Activated T-cell treated with anti-CD3 and anti-CD28 coated beads, Interleukin-2, amount 50 U/mL, for 72 hours (primary cell): ENCODE measurements at regions not wholly inside any gene's neighbourhood (a gene's known extent, or its start where the extent isn't known, plus 50 kb on each side); places are given as distances from the start of the nearest gene placed in this dataset.

Source experiments
- ATAC-seq, 2 donors: fragments of 150-1000 bp; cut with Tn5 transposase; replicated peaks in 1 of 2; 2 replicates each; pipeline ENCODE4 v1.10.0; 2021; ENCODE audit warnings: moderate library complexity in 2 of 2, mild to moderate bottlenecking in 1 of 2
- DNase-seq, 2 donors: peaks; one replicate each; pipeline ENCODE4 v3.0.0; 2021 to 2022; ENCODE audit warnings: mixed read lengths in 1 of 2
- H3K27ac Mint-ChIP-seq: one replicate; pipeline ENCODE4 v1.8.0; 2022; ENCODE audit warnings: mild to moderate bottlenecking, moderate library complexity, mixed read lengths
- H3K27me3 Mint-ChIP-seq: one replicate; pipeline ENCODE4 v1.8.0; 2022; ENCODE audit warnings: low read depth, mixed read lengths
- H3K36me3 Mint-ChIP-seq, 2 donors: one replicate each; pipeline ENCODE4 v1.8.0; 2022; ENCODE audit warnings: mixed read lengths in 2 of 2, mild to moderate bottlenecking in 1 of 2; ENCODE audit not compliant: insufficient read depth in 2 of 2
- H3K4me1 Mint-ChIP-seq: one replicate; pipeline ENCODE4 v1.8.0; 2022; ENCODE audit warnings: low read depth, mixed read lengths
- H3K4me3 Mint-ChIP-seq, 2 donors: one replicate each; pipeline ENCODE4 v1.8.0; 2022; ENCODE audit warnings: mild to moderate bottlenecking in 2 of 2, mixed read lengths in 2 of 2, moderate library complexity in 2 of 2
- H3K9me3 Mint-ChIP-seq, 2 donors: one replicate each; pipeline ENCODE4 v1.8.0; 2022; ENCODE audit warnings: mixed read lengths in 2 of 2

GRCh38 chr2:17413036-17413435 is 105.2 kb downstream of the RAD51AP2 start:
- Mint-ChIP-seq H3K4me3 (no peak overlapping the region), H3K9me3 (peaks cover 5 to 16% of the 10 kb centered on the region in 2 donors), H3K27me3 (no peaks in the 10 kb centered on the region), H3K27ac (no peak overlapping the region), H3K4me1 (no peaks in the 10 kb centered on the region), H3K36me3 (no peaks in the 10 kb centered on the region)
- ATAC-seq, result no peak
- DNase-seq, result no peak

- Mint-ChIP-seq H3K9me3 (peaks cover 6 to 7% of the 10 kb centered on the region in 2 donors), H3K4me3 (no peak overlapping the region), H3K27me3 (no peaks in the 10 kb centered on the region), H3K27ac (no peak overlapping the region), H3K4me1 (no peaks in the 10 kb centered on the region), H3K36me3 (no peaks in the 10 kb centered on the region)
- no peak for DNase-seq
- no peak for ATAC-seq
Observed at GRCh38 chr2:17401096-17401495, 117.1 kb downstream of the RAD51AP2 start.

- no peaks in the 10 kb centered on the region for H3K36me3 Mint-ChIP-seq
- no peak for DNase-seq
- no peak for ATAC-seq
- H3K4me1 Mint-ChIP-seq, result no peaks in the 10 kb centered on the region
- no peaks in the 10 kb centered on the region for H3K27me3 Mint-ChIP-seq
- no peak overlapping the region for H3K4me3 Mint-ChIP-seq
- H3K27ac Mint-ChIP-seq, result no peak overlapping the region
- peaks cover 4 to 5% of the 10 kb centered on the region in 2 donors for H3K9me3 Mint-ChIP-seq
Observed at GRCh38 chr2:17398770-17399169, 119.5 kb downstream of the RAD51AP2 start.

GRCh38 chr2:17388798-17389197 is 129.4 kb downstream of the RAD51AP2 start:
- Mint-ChIP-seq H3K27ac (no peak overlapping the region), H3K4me3 (no peak overlapping the region), H3K9me3 (peaks cover 9 to 11% of the 10 kb centered on the region in 2 donors), H3K36me3 (no peaks in the 10 kb centered on the region), H3K27me3 (no peaks in the 10 kb centered on the region), H3K4me1 (no peaks in the 10 kb centered on the region)
- no peak for DNase-seq
- no peak for ATAC-seq

GRCh38 chr2:17387591-17387990 is 130.6 kb downstream of the RAD51AP2 start:
- Mint-ChIP-seq H3K27me3 (no peaks in the 10 kb centered on the region), H3K27ac (no peak overlapping the region), H3K9me3 (peaks cover 6 to 11% of the 10 kb centered on the region in 2 donors), H3K4me1 (no peaks in the 10 kb centered on the region), H3K4me3 (no peak overlapping the region), H3K36me3 (no peaks in the 10 kb centered on the region)
- DNase-seq, result no peak
- ATAC-seq, result no peak

- DNase-seq, result no peak
- H3K9me3 Mint-ChIP-seq, result peaks cover 3 to 11% of the 10 kb centered on the region in 2 donors
Observed at GRCh38 chr2:17386771-17387170, 131.5 kb downstream of the RAD51AP2 start.

GRCh38 chr2:17380003-17380402 is 138.2 kb downstream of the RAD51AP2 start:
- H3K27ac Mint-ChIP-seq, result no peak overlapping the region
- no peaks in the 10 kb centered on the region for H3K27me3 Mint-ChIP-seq
- ATAC-seq, result no peak
- no peaks in the 10 kb centered on the region for H3K36me3 Mint-ChIP-seq
- H3K4me3 Mint-ChIP-seq, result no peak overlapping the region
- DNase-seq, result no peak
- peaks cover 4 to 10% of the 10 kb centered on the region in 2 donors for H3K9me3 Mint-ChIP-seq
- H3K4me1 Mint-ChIP-seq, result no peaks in the 10 kb centered on the region

More at GRCh38 chr2:17386771-17387170, 131.5 kb downstream of the RAD51AP2 start:
- Mint-ChIP-seq H3K27ac (no peak overlapping the region), H3K4me3 (no peak overlapping the region), H3K27me3 (no peaks in the 10 kb centered on the region), H3K36me3 (no peaks in the 10 kb centered on the region), H3K4me1 (no peaks in the 10 kb centered on the region)
- ATAC-seq, result no peak

GRCh38 chr2:17375262-17375661 is 143.0 kb downstream of the RAD51AP2 start:
- H3K27me3 Mint-ChIP-seq, result no peaks in the 10 kb centered on the region
- H3K9me3 Mint-ChIP-seq, result peaks cover 6 to 10% of the 10 kb centered on the region in 2 donors
- no peaks in the 10 kb centered on the region for H3K4me1 Mint-ChIP-seq
- no peak for ATAC-seq
- H3K4me3 Mint-ChIP-seq, result no peak overlapping the region
- peaks cover 3% of the 10 kb centered on the region in 2 donors for H3K36me3 Mint-ChIP-seq
- H3K27ac Mint-ChIP-seq, result no peak overlapping the region
- DNase-seq, result no peak

GRCh38 chr2:17373741-17374140 is 144.5 kb downstream of the RAD51AP2 start:
- H3K27me3 Mint-ChIP-seq, result no peaks in the 10 kb centered on the region
- H3K36me3 Mint-ChIP-seq, result peaks cover 3% of the 10 kb centered on the region in 2 donors
- DNase-seq, result no peak
- H3K27ac Mint-ChIP-seq, result no peak overlapping the region
- ATAC-seq, result no peak
- H3K9me3 Mint-ChIP-seq, result peaks cover 5 to 7% of the 10 kb centered on the region in 2 donors
- no peaks in the 10 kb centered on the region for H3K4me1 Mint-ChIP-seq
- H3K4me3 Mint-ChIP-seq, result no peak overlapping the region

- no peak overlapping the region for H3K27ac Mint-ChIP-seq
- no peak for DNase-seq
- no peaks in the 10 kb centered on the region for H3K27me3 Mint-ChIP-seq
- no peak overlapping the region for H3K4me3 Mint-ChIP-seq
- no peak for ATAC-seq
- H3K9me3 Mint-ChIP-seq, result peaks cover 3 to 7% of the 10 kb centered on the region in 2 donors
- no peaks in the 10 kb centered on the region for H3K4me1 Mint-ChIP-seq
- peaks cover 3% of the 10 kb centered on the region in 2 donors for H3K36me3 Mint-ChIP-seq
Observed at GRCh38 chr2:17373041-17373440, 145.2 kb downstream of the RAD51AP2 start.

- no peaks in the 10 kb centered on the region for H3K4me1 Mint-ChIP-seq
Observed at GRCh38 chr2:17363846-17364245, 154.4 kb downstream of the RAD51AP2 start.

GRCh38 chr2:17362956-17363355 is 155.3 kb downstream of the RAD51AP2 start:
- ATAC-seq (no peak), DNase-seq (no peak)
- H3K36me3 Mint-ChIP-seq, result no peaks in the 10 kb centered on the region
- no peaks in the 10 kb centered on the region for H3K27me3 Mint-ChIP-seq
- H3K4me1 Mint-ChIP-seq, result no peaks in the 10 kb centered on the region
- no peak overlapping the region for H3K27ac Mint-ChIP-seq
- no peak overlapping the region for H3K4me3 Mint-ChIP-seq
- peaks cover 3 to 21% of the 10 kb centered on the region in 2 donors for H3K9me3 Mint-ChIP-seq

More at GRCh38 chr2:17363846-17364245, 154.4 kb downstream of the RAD51AP2 start:
- Mint-ChIP-seq H3K9me3 (peaks cover 3 to 22% of the 10 kb centered on the region in 2 donors), H3K36me3 (no peaks in the 10 kb centered on the region), H3K27me3 (no peaks in the 10 kb centered on the region), H3K27ac (no peak overlapping the region), H3K4me3 (no peak overlapping the region)
- ATAC-seq (no peak), DNase-seq (no peak)

GRCh38 chr2:17355608-17356329 is 162.5 kb downstream of the RAD51AP2 start:
- no peak for ATAC-seq
- Mint-ChIP-seq H3K9me3 (peaks cover 2 to 3% of the 10 kb centered on the region in 2 donors), H3K27me3 (no peaks in the 10 kb centered on the region), H3K4me1 (no peaks in the 10 kb centered on the region), H3K4me3 (no peak overlapping the region), H3K36me3 (no peaks in the 10 kb centered on the region), H3K27ac (no peak overlapping the region)
- no peak for DNase-seq

- H3K36me3 Mint-ChIP-seq, result no peaks in the 10 kb centered on the region
- DNase-seq, result no peak
- no peak overlapping the region for H3K27ac Mint-ChIP-seq
- no peak for ATAC-seq
- H3K4me1 Mint-ChIP-seq, result no peaks in the 10 kb centered on the region
- H3K4me3 Mint-ChIP-seq, result no peak overlapping the region
- no peaks in the 10 kb centered on the region for H3K27me3 Mint-ChIP-seq
- H3K9me3 Mint-ChIP-seq, result peaks cover 5% of the 10 kb centered on the region in 2 donors
Observed at GRCh38 chr2:17353263-17353662, 165.0 kb downstream of the RAD51AP2 start.
